ENCODE measurements at regions not wholly inside any gene's neighbourhood (a gene's known extent, or its start where the extent isn't known, plus 50 kb on each side); places are given as distances from the start of the nearest gene placed in this dataset.
A peak's percentile ranks its signal among the peaks of the same experiment; 100 is the strongest.

DNA sequence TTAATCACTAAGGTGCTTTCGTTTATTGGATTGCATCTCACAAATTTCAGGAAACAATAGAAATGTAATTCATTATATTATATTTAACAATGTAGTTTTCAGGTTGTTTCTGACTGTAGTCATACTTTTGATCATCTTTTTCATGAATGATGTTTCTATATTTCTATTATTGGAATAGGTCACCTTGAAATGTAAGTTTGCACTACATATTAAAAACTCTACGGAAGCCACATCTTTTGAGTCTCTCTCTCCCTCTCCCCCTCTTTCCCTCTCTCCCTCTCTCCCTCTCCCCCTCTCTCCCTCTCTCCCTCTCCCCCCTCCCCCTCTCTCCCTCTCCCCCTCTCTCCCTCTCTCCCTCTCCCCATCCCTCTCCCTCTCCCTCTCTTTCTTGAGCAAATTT lies 131.3 kb upstream of the FBXL4 start:
- Histone ChIP-seq H3K27me3 (no peaks in the 10 kb centered on the region), H3K4me1 (no peaks in the 10 kb centered on the region), H3K36me3 (no peaks in the 10 kb centered on the region), H3K9me3 (no peaks in the 10 kb centered on the region), H3K27ac (no peak overlapping the region), H3K4me3 (no peak overlapping the region)
- TF ChIP-seq CTCF (IDR thresholded peaks at IDR 0.05) (no peak), POLR2A (IDR thresholded peaks at IDR 0.05) (no peak)
- no peak for DNase-seq
- 60 to 88% methylated on average over 1 to 2 of the region's 2 CpGs for WGBS, 2 donors (ENCODE audit: low coverage in 1 of 2)
- intact Hi-C loops (cut with DNase I; ENCODE audit: low total_unique reads) (no loop called here), in situ Hi-C loops (cut with MboI; ENCODE audit: low pct_ligation_motif_present in 1 of 4, low pct_unique_long_range_greater_than_20kb in 1 of 4, low sequenced_read_pairs in 3 of 4) (no loop called here)

DNA sequence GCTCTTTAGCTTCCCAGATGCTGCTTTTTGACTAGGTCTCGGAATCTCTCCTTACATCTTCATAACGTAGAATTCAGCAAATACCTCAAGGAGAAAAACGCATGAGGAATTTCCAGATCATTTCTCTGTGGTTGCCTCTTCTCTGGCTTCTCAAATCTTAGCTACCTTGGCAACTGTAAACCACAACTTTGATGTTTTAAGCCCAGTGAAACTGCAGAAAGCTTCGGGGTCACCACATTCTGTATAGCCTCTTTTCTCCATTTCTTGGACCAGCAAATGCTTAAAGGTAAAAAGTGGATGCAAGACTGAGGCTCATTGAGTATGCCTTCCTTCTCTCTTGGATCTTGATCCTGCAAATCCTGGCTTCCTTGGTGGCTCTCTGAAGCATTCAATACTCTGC lies 125.5 kb upstream of the FBXL4 start:
- in situ Hi-C loops (cut with MboI; ENCODE audit: low pct_ligation_motif_present in 1 of 4, low pct_unique_long_range_greater_than_20kb in 1 of 4, low sequenced_read_pairs in 3 of 4), result no loop called here
- intact Hi-C loops (cut with DNase I; ENCODE audit: low total_unique reads), result no loop called here
- 77 to 85% methylated on average over 4 of the region's 4 CpGs for WGBS, 2 donors (ENCODE audit: low coverage in 1 of 2)
- no peak overlapping the region for H3K4me3 ChIP-seq
- no peak for DNase-seq
- no peaks in the 10 kb centered on the region for H3K27me3 ChIP-seq
- no peaks in the 10 kb centered on the region for H3K9me3 ChIP-seq
- H3K4me1 ChIP-seq, result no peaks in the 10 kb centered on the region
- H3K36me3 ChIP-seq, result no peaks in the 10 kb centered on the region
- TF ChIP-seq POLR2AphosphoS5 (IDR thresholded peaks at IDR 0.05) (no peak), POLR2A (IDR thresholded peaks at IDR 0.05) (no peak)
- H3K27ac ChIP-seq, result no peak overlapping the region

- 77 to 90% methylated on average over 3 of the region's 3 CpGs for WGBS, 2 donors (ENCODE audit: low coverage in 1 of 2)
- no peak overlapping the region for H3K27ac ChIP-seq
- no peak overlapping the region for H3K4me3 ChIP-seq
- intact Hi-C loops (cut with DNase I; ENCODE audit: low total_unique reads) (no loop called here), in situ Hi-C loops (cut with MboI; ENCODE audit: low pct_ligation_motif_present in 1 of 4, low pct_unique_long_range_greater_than_20kb in 1 of 4, low sequenced_read_pairs in 3 of 4) (no loop called here)
- DNase-seq, result no peak
- no peaks in the 10 kb centered on the region for H3K36me3 ChIP-seq
- TF ChIP-seq POLR2A (IDR thresholded peaks at IDR 0.05) (no peak), POLR2AphosphoS5 (IDR thresholded peaks at IDR 0.05) (no peak), CTCF (IDR thresholded peaks at IDR 0.05) (no peak), EP300 (IDR thresholded peaks at IDR 0.05; ENCODE audit: low read depth) (no peak)
- no peaks in the 10 kb centered on the region for H3K27me3 ChIP-seq
- H3K9me3 ChIP-seq, result no peaks in the 10 kb centered on the region
- H3K4me1 ChIP-seq, result no peaks in the 10 kb centered on the region
Measured at GRCh38 chr6:99066044-99066443, 118.3 kb upstream of the FBXL4 start.

DNA sequence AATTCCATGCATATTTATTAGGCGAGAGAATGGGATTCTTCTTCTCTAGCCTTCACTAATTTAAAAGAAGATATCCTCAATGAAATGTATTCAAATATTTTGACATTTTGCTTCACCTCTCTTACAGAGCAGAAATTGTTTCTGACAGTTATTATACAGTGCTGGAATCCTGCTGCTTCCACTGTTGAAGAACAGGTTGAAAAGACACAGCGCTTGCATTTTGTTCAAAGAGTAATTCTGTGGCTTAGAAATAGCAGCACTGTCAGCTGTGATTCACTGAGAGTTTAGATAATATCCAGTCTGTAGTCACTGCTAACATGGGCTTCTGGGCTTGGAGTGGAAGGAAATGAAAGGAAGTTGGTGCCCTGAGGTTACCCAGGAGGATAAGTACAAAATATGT lies 117.1 kb upstream of the FBXL4 start:
- intact Hi-C loops (cut with DNase I; ENCODE audit: low total_unique reads), result no loop called here
- no peak overlapping the region for H3K27ac ChIP-seq
- no peaks in the 10 kb centered on the region for H3K36me3 ChIP-seq
- no peak overlapping the region for H3K4me3 ChIP-seq
- TF ChIP-seq CTCF (IDR thresholded peaks at IDR 0.05), result no peak
- TF ChIP-seq POLR2AphosphoS5 (IDR thresholded peaks at IDR 0.05), result peak in 1 of 3 donors; percentile 24
- WGBS, 2 donors (ENCODE audit: low coverage in 1 of 2), result 49 to 63% methylated on average over 2 of the region's 2 CpGs
- no peaks in the 10 kb centered on the region for H3K9me3 ChIP-seq
- in situ Hi-C loops (cut with MboI; ENCODE audit: low pct_ligation_motif_present in 1 of 4, low pct_unique_long_range_greater_than_20kb in 1 of 4, low sequenced_read_pairs in 3 of 4), result no loop called here
- no peak for DNase-seq
- no peaks in the 10 kb centered on the region for H3K4me1 ChIP-seq
- no peaks in the 10 kb centered on the region for H3K27me3 ChIP-seq

DNA sequence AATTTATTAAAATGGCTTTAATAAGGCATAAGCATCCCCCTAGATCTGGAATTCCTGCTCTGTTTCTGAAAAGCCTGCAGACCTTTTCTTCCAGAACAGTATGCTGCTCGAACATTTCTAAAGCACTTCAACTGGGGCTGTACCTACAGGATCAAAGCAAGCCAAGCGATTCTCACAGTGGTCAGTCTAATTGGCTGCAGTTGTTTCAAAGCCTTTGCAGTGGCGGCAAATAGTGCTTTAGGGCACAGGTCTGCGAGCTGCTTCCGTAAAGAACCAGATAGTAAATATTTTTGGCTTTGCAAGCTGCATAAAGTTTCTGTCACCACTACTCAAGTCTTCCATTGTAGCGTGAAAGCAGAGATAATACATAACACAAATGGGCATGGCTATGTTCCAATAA lies 88.9 kb upstream of the FBXL4 start:
- Histone ChIP-seq H3K4me1 (no peaks in the 10 kb centered on the region), H3K36me3 (no peaks in the 10 kb centered on the region), H3K9me3 (no peaks in the 10 kb centered on the region), H3K4me3 (no peak overlapping the region), H3K27ac (no peak overlapping the region), H3K27me3 (no peaks in the 10 kb centered on the region)
- in situ Hi-C loops (cut with MboI; ENCODE audit: low pct_ligation_motif_present in 1 of 4, low pct_unique_long_range_greater_than_20kb in 1 of 4, low sequenced_read_pairs in 3 of 4), result no loop called here
- DNase-seq, result no peak
- WGBS, 2 donors (ENCODE audit: low coverage in 1 of 2), result 75 to 85% methylated on average over 2 to 6 of the region's 6 CpGs
- TF ChIP-seq EP300 (IDR thresholded peaks at IDR 0.05; ENCODE audit: low read depth), result no peak
- TF ChIP-seq CTCF (IDR thresholded peaks at IDR 0.05), result no peak
- TF ChIP-seq POLR2A (IDR thresholded peaks at IDR 0.05), result no peak
- TF ChIP-seq POLR2AphosphoS5 (IDR thresholded peaks at IDR 0.05), result no peak
- intact Hi-C loops (cut with DNase I; ENCODE audit: low total_unique reads), result no loop called here

Data from transverse colon (tissue), 4 donors.